SW 1271 (cell line): ENCODE measurements at regions not wholly inside any gene's neighbourhood (a gene's known extent, or its start where the extent isn't known, plus 50 kb on each side); places are given as distances from the start of the nearest gene placed in this dataset.

Experiments
- DNase-seq, 2 experiments: peaks; one replicate each; lab custom pipeline; 2025; lab: John Stamatoyannopoulos, UW

DNA sequence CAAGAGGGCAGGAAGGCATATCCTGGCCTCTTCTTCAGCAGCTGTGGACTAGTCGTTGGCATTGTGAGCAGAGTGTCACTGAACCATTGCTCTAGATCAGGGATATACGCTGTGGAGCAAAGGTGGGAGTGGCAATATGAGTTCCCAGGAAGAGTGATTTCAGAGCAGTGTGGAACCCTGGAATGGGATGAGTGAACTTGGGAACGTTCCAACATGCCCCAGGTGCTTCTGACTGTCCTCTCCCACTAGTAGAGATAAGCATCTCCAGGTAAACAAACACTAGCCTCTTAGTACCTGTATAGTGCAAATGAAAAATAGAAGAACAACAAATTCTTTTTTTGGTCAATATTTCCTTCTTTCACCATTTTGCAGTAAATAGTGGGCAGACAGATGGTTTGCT lies 123.6 kb upstream of the VEPH1 start:
- DNase-seq: no peak

- DNase-seq: no peak
Measured at GRCh38 chr3:157624801-157625200, 121.6 kb upstream of the VEPH1 start.

DNA sequence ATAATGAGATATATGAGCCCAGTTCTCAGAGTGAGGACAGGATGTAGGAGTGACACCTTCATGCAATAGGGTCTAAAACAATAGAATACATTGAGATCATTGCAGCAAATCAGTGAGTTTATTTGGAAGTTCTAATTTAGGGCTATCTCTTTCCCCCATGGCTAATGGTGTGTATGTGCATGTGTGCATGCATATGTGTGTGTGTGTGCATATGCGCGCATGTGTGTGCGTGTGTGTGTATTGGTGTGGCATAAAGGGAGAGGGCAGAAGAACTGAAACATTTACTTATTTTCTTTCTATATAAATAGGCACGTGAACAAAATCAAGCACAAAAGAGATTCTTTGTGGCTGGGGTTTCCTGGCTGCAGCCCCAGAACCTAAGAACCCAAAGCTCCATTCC lies 115.7 kb upstream of the VEPH1 start:
- no peak for DNase-seq

DNA sequence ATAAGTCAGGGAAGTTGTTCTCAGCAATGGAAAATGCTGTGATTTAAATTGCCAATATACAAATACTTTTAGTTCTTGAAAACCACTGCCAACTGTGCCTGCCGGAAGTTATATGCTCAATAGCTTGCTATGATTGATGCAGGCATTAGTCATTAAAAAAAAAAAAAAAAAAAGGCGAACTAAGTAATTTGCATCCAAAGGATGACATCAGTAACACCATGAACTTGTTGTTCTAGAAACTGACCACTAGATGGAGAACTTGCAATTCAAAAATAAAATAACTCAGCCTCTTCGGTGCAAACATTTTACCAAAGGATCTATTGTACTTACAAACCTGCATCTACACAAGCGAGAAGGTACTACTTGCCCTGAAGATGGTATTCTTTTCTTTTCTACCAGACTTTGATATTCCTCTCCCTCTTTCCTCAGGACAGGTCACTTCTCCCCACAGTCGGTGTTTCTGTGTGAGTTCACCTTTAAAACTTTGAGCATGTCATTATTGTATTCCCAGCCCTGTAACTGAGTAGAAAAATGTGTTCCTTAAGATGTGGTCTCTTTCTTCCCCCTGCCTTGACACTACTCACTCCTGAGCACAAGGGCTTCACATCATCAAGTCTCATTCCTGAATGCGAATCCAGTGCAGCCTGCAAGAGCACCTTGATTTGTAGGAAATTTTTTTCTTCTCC lies 115.0 kb upstream of the VEPH1 start:
- peak; percentile 37 to 76 for DNase-seq

- DNase-seq: no peak
Measured at GRCh38 chr3:157614896-157615295, 111.7 kb upstream of the VEPH1 start.

- DNase-seq: no peak
Measured at GRCh38 chr3:157611536-157612076, 108.4 kb upstream of the VEPH1 start.

- no peak for DNase-seq
Measured at GRCh38 chr3:157610876-157611535, 107.8 kb upstream of the VEPH1 start.

DNA sequence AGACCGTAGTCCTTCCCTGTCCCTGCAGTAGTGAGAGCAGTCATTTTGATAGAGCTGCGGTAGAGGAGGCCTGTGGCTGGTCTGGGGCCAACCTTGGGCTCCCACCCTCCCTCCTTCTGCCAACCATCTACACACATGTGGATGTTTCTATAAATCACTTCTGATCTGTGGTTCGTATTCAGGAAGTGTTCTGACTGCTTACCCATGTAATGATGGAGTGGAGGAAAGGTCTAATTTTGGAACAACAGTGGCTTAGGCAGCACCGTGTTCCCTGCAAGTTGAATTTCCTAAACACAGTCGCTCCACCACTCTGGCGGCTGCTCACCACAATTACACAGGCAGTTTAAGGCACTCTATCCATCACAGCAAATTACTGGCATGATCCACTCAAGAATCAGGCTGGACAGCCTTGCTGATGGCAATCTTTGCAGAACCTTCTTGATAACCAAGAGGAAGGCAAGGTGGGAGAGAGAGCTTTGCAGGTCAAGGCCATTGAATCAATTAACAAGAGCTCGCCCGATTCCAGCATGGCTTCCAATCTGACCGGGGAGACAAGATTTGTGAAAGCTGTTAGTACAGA lies 104.7 kb upstream of the VEPH1 start:
- no peak for DNase-seq

GRCh38 chr3:157606852-157607197 lies 103.6 kb upstream of the VEPH1 start:
- no peak for DNase-seq

GRCh38 chr3:157606011-157606851 lies 103.0 kb upstream of the VEPH1 start:
- peak; percentile 9 to 57 for DNase-seq

GRCh38 chr3:157605356-157605755 lies 102.1 kb upstream of the VEPH1 start:
- no peak for DNase-seq

GRCh38 chr3:157602424-157602823 lies 99.2 kb upstream of the VEPH1 start:
- DNase-seq: no peak

GRCh38 chr3:157595259-157595658 lies 92.0 kb upstream of the VEPH1 start:
- no peak for DNase-seq

GRCh38 chr3:157594413-157594812 lies 91.2 kb upstream of the VEPH1 start:
- no peak for DNase-seq

DNA sequence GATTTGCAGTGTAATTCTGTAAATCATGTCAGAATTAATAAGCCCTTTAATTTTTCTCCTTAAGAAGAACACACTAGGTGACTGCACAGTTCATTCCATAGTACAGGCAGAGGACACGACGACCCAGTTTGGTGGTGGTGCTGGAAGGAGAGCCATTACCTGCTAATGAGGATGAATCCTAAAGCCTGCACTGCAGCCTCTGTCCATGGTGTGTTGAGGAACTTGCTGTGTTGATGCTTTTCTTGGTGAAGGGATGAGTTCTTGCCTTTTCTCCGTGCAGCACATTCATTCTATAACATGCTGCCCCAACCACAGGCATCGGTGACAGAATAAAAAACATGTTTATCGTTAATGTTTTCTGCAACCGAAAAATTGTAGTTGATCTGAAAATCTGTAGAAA lies 89.6 kb upstream of the VEPH1 start:
- DNase-seq: no peak

DNA sequence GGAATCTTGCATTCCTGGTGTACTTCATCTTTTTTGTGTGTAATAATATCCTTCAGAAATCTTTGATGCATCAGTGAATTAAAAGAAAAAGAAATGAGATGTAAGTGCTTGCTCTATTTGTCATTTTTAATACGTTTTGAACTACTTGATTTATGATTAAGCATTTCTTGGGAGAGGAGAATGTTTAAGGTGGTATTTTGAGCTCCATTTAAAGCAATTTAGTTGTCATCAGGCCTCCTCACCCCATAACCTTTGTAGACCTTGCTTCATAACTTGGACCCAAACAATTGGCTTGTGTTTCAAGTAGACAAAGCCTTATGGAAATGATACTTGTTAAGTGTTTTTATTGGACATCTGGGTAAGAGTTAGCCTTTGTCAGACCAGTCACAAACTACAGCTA lies 87.1 kb upstream of the VEPH1 start:
- DNase-seq: no peak

GRCh38 chr3:157589211-157589610 lies 86.0 kb upstream of the VEPH1 start:
- DNase-seq: no peak

DNA sequence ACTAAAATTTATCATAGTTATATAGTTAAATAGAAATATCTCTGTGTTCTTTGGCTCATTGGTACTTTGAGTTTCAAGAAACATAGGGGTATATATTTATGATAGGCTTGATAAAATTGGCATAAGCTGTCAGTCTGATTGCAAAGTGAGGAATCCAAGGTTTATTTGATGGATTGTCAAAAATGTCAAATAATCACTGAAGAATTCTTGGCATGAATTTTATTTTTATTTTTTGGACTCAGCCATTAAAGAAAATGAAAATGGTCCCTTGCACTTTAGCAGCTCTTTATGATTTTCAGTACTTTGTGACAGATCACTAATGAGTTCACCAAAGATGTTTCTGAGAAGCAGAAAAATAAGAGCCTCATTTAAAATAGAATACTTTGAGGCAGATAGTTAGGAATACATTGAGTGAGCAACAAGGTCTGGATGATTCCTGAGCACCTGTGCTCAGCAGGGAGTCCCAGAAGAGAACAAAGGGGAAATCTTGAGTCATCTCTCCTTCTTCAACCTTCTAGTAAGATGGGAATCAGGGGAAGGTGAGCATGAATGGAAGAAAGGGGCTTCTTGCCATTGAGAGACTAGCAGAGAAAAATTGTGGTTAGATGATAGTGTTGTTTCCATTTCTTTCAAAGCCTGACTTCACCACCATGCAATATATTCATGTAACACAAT lies 85.3 kb upstream of the VEPH1 start:
- no peak for DNase-seq

DNA sequence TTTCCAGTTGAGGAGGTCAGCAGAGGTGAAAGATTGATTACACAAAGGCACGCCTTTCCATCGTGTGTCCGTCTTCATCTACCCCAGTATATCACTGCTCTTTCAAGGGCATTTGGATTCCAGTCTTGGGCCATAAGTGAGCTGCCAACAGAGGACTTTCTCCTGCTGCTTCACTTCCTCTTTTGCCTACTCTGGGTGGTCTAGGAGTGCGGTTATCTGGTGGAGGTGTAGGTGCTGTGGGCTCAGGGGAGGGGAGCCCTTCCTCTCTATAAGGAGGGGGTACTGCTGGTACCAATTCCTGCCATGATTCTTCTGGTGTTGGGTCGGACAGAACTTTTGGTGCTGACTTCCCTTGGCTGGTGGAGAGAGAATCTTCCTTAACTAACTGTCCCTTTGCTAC lies 83.1 kb upstream of the VEPH1 start:
- DNase-seq: no peak

GRCh38 chr3:157585386-157585785 lies 82.2 kb upstream of the VEPH1 start:
- no peak for DNase-seq

GRCh38 chr3:157582637-157582973 lies 79.4 kb upstream of the VEPH1 start:
- no peak for DNase-seq
